ENCODE measurements at regions not wholly inside any gene's neighbourhood (a gene's known extent, or its start where the extent isn't known, plus 50 kb on each side); places are given as distances from the start of the nearest gene placed in this dataset.

DNA sequence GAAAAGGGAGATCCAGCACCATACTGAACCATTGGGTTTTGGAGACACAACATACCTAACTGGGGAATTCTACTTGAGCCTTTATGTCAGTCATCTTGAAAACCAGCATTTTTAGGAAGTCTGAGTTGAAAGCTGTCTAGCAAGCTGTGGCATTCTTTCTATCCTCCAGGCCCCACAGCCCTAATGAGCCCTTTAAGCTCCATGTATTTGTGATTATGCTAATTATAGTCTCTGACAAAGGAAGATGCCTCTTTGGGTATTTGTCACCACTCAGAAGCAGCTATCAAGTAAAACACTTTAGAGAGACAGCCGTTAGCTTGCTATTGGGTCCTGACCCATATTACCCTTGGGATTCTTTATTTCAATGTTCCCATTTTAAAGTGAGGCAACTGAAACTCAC lies 159.5 kb upstream of the MANEA start:
- ChIA-PET POLR2A (no interaction called here), CTCF (interaction anchor here (0.6 to 1.3 kb wide), 2 partner anchors 15 to 44 kb away, joined by 3 read pairs; no protein-coding TSS in a partner anchor)
- no peak for DNase-seq (ENCODE audit: extremely low spot score)
- TF ChIP-seq, protein P1, sequence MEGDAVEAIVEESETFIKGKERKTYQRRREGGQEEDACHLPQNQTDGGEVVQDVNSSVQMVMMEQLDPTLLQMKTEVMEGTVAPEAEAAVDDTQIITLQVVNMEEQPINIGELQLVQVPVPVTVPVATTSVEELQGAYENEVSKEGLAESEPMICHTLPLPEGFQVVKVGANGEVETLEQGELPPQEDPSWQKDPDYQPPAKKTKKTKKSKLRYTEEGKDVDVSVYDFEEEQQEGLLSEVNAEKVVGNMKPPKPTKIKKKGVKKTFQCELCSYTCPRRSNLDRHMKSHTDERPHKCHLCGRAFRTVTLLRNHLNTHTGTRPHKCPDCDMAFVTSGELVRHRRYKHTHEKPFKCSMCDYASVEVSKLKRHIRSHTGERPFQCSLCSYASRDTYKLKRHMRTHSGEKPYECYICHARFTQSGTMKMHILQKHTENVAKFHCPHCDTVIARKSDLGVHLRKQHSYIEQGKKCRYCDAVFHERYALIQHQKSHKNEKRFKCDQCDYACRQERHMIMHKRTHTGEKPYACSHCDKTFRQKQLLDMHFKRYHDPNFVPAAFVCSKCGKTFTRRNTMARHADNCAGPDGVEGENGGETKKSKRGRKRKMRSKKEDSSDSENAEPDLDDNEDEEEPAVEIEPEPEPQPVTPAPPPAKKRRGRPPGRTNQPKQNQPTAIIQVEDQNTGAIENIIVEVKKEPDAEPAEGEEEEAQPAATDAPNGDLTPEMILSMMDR (IDR thresholded peaks at IDR 0.05; ENCODE audit: control extremely low read depth, extremely low read depth, low read depth, missing control alignments), result no peak

DNA sequence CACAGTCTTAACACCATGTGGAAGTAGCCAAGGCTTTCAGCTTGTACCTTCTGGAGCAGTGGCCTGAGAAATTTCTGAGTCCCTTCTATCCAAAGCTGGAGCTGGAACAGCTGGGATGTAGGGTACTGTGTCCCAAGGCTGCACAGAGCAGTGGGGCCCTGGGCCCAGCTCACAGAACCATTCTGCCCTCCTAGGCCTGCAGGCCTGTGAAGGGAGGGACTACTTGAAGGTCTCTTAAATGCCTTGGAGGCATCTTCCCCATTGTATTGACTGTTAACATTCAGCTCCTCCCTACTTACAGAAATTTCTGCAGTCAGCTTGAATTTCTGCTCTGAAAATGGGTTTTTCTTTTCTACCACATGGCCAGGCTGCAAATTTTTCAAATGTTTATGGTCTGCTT lies 156.5 kb upstream of the MANEA start:
- CTCF ChIA-PET, result no interaction called here
- TF ChIP-seq, protein P1 (IDR thresholded peaks at IDR 0.05; ENCODE audit: control extremely low read depth, extremely low read depth, low read depth, missing control alignments), result no peak
- POLR2A ChIA-PET, result no interaction called here
- DNase-seq (ENCODE audit: extremely low spot score), result no peak

DNA sequence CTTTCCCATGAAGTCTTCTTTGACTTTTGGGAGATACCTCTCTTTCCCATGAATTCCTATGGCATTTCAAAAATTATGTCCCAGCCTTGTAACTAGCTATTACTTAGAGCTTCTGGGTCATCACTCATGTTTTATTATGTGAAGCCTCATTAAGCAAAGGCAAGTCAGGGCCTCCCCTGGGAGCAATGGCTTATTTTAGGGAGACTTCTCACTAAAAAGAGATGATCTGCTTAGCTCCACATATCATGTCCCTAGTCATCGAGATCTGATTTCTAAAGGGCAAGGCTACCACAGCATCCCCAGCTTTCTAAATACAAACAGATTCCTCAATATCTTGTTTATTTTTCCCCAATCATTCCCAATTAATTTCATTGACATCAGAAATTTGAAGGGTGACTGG lies 154.0 kb upstream of the MANEA start:
- POLR2A ChIA-PET, result no interaction called here
- no peak for DNase-seq (ENCODE audit: extremely low spot score)
- TF ChIP-seq, protein P1 (IDR thresholded peaks at IDR 0.05; ENCODE audit: control extremely low read depth, extremely low read depth, low read depth, missing control alignments), result no peak
- CTCF ChIA-PET, result interaction anchor here (0.7 kb wide), 1 partner anchor 234 kb away, joined by 3 read pairs; no protein-coding TSS in a partner anchor

DNA sequence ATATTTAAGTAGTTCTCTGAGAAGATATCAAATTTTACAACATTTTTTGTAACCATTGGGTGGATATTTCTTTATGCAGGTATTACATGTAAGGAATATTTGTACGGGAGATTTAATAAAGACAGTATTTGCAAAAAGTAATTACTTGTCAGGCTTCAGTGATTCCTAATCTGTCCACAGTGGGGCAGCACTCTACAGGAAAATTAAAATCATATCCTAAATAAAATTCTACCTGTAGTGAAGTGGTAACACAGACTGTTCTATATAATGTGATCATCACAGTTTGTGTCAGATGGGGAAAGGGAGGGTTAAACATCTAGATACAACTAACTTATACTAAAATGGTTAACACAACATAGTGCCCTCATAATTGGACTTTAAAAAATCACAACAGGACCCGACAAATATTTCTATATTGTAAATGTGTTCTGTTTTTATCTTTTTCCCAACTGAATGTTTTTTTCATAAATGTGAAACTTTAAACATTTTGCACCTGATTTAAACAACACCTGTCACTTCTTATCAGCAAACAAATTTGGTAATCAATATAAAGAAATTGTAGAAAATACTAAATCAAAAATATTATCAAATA lies 145.6 kb upstream of the MANEA start:
- peak; percentile 20 for DNase-seq (ENCODE audit: extremely low spot score)
- POLR2A ChIA-PET, result no interaction called here
- CTCF ChIA-PET, result no interaction called here
- TF ChIP-seq, protein P1 (IDR thresholded peaks at IDR 0.05; ENCODE audit: control extremely low read depth, extremely low read depth, low read depth, missing control alignments), result peak; percentile 52

DNA sequence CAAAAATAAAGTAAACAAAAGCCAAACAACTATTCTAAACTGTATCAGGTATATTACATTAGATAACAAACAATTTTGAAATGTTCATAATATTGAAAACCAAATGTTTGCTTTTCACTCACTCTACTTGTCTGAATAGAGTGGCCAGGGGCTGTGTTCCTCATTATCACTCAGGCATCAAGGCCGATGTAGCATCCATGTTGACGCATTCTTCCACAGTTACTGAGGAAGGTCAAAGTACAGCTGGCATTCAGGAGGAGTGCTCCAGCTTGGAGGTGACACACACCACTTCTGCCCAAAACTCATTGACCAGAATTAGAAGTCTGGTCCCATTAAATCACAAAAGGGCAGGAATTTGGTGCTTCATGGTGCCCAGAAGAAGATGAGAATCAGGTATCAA lies 137.6 kb upstream of the MANEA start:
- DNase-seq (ENCODE audit: extremely low spot score), result no peak
- ChIA-PET POLR2A (no interaction called here), CTCF (no interaction called here)
- TF ChIP-seq, protein P1 (IDR thresholded peaks at IDR 0.05; ENCODE audit: control extremely low read depth, extremely low read depth, low read depth, missing control alignments), result no peak

DNA sequence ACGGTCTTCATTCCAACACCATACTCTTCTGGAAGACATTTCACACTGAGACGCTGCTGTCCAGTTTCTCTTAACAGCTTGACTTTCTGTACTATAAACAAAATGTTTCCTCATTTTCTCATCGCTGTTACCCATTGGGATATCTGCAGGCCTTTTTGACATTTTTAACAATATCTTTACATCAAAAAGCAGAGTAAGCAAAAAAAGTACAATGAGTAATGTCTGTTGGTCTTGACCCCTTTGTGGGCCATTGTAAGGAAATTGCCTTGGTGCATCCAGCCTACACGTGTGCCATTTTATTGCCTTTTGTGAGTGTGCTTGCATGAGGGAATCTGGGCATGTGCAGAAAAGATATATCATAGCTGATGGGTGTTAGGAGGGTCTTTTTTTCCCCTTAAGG lies 129.1 kb upstream of the MANEA start:
- no peak for DNase-seq (ENCODE audit: extremely low spot score)
- CTCF ChIA-PET, result no interaction called here
- POLR2A ChIA-PET, result no interaction called here
- TF ChIP-seq, protein P1 (IDR thresholded peaks at IDR 0.05; ENCODE audit: control extremely low read depth, extremely low read depth, low read depth, missing control alignments), result no peak

DNA sequence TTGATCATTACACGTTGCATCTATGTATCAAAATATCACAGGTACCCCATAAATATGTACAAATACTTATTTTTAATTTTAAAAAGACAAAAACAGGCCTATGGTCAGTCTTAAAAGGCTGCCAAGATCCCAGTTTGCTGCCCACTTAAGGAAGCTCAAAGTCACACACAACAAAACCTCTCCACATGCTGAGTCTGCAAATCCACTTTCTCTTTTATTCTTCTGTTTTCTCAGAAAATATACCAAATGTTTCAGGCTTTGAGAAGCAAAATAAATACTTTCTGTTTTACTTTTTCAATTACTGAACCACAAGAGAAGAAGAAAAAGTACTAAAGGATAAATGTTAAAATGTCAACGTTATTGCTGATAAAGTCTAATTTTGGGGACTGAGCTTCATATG lies 107.8 kb upstream of the MANEA start:
- POLR2A ChIA-PET, result no interaction called here
- no peak for DNase-seq (ENCODE audit: extremely low spot score)
- TF ChIP-seq, protein P1 (IDR thresholded peaks at IDR 0.05; ENCODE audit: control extremely low read depth, extremely low read depth, low read depth, missing control alignments), result no peak
- CTCF ChIA-PET, result no interaction called here
